Left ventricle myocardium inferior (tissue), 1 donor: ENCODE measurements at regions not wholly inside any gene's neighbourhood (a gene's known extent, or its start where the extent isn't known, plus 50 kb on each side); places are given as distances from the start of the nearest gene placed in this dataset.
"Not testable (repeated sequence)": the region's sequence is repeated elsewhere in the genome, so short reads cannot be mapped to it uniquely, and the experiment has no call there.

Source experiments
- DNase-seq: peaks from one replicate; pipeline ENCODE4 v3.0.0-alpha.2; 2020
- H3K27ac ChIP-seq: fragments of 200-600 bp; replicated peaks from 2 replicates; pipeline ENCODE4 v1.8.0; 2021
- H3K27me3 ChIP-seq: fragments of 200-600 bp; 2 replicates; pipeline ENCODE4 v1.8.0; 2021; ENCODE audit warnings: low read depth
- H3K36me3 ChIP-seq: fragments of 200-600 bp; 2 replicates; pipeline ENCODE4 v1.8.0; 2021
- H3K4me1 ChIP-seq: fragments of 200-600 bp; 2 replicates; pipeline ENCODE4 v1.8.0; 2021
- H3K4me3 ChIP-seq: fragments of 200-600 bp; 2 replicates; pipeline ENCODE4 v1.8.0; 2021; ENCODE audit warnings: mild to moderate bottlenecking, moderate library complexity
- H3K9me3 ChIP-seq: fragments of 200-600 bp; replicated peaks from 2 replicates; pipeline ENCODE4 v1.8.0; 2021
- intact Hi-C: fragments of 100-400 bp; cut with micrococcal nuclease; formaldehyde crosslinking; loops from one replicate; pipeline ENCODE4 v1.11.0; 2022
- TF ChIP-seq, protein P1 (sequence below): fragments of 200-600 bp; IDR thresholded peaks from 2 replicates; pipeline ENCODE4 v1.8.0; 2021; ENCODE audit warnings: antibody characterized with exemption, mild to moderate bottlenecking, borderline replicate concordance
- donor health status: DM: no; HTN: yes; CAD: no; lungs with severe emphysema.

DNA sequence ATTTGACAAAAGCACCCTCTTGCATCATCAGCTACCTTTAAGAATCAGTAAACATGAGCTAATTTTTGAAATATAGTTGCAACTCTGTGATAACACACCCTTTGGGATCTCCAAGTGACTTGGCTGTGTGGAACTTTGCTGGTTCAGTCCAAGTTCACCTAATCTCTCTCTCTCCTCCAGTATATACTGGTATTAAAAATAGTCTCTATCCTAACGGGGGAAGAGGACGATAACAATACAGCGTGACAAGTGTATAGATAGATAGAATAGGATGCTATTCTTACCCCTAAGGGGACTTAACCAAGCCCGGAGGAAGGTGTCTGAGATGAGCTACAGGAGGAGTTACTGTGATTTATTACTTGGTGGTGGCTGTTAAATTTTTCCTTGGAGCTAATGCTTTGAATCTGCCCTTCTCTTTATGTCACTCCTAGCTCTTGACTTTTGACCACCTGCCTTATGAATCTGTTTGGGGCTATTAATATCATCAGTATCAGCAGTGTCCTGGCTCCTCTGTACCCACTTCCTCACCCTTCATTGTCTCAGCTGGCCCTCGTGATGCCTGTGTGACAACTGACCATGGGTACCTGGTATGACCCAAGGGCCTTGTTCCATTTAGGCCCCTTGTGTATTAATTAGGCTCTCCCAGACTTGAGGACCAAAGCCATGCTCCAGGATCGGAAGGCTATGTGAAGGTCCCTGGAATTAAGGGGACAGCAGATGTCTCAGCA lies 223.9 kb downstream of the SREK1 start:
- Histone ChIP-seq H3K9me3 (no peaks in the 10 kb centered on the region), H3K4me1 (peaks cover 85% of the 10 kb centered on the region), H3K36me3 (no peaks in the 10 kb centered on the region), H3K4me3 (no peak overlapping the region), H3K27ac (peak overlapping the region; percentile 90), H3K27me3 (no peaks in the 10 kb centered on the region)
- peak; percentile 47 for DNase-seq
- TF ChIP-seq, protein P1, sequence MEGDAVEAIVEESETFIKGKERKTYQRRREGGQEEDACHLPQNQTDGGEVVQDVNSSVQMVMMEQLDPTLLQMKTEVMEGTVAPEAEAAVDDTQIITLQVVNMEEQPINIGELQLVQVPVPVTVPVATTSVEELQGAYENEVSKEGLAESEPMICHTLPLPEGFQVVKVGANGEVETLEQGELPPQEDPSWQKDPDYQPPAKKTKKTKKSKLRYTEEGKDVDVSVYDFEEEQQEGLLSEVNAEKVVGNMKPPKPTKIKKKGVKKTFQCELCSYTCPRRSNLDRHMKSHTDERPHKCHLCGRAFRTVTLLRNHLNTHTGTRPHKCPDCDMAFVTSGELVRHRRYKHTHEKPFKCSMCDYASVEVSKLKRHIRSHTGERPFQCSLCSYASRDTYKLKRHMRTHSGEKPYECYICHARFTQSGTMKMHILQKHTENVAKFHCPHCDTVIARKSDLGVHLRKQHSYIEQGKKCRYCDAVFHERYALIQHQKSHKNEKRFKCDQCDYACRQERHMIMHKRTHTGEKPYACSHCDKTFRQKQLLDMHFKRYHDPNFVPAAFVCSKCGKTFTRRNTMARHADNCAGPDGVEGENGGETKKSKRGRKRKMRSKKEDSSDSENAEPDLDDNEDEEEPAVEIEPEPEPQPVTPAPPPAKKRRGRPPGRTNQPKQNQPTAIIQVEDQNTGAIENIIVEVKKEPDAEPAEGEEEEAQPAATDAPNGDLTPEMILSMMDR: no peak
- intact Hi-C loops: no loop called here

DNA sequence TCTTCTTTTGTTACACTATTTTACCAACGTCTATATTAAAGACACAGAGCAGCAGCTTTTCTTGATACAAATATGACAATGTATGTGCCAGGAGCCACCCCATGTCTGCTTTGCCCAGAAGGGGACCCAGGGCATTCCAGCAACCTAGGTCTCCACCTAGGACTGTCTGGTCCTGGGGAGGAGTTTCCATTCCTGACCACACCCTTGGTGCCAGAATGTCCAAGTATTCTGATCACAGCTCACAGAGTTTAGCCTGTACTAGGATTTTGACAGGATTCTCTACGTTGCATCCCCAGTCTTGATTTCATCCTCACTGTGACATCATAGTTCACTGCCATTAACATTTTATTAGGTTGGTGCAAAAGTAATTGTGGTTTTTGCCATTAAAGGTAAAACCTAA lies 224.7 kb downstream of the SREK1 start:
- Histone ChIP-seq H3K9me3 (no peaks in the 10 kb centered on the region), H3K4me1 (peaks cover 76% of the 10 kb centered on the region), H3K4me3 (no peak overlapping the region), H3K36me3 (no peaks in the 10 kb centered on the region), H3K27me3 (no peaks in the 10 kb centered on the region), H3K27ac (peak overlapping the region; percentile 90)
- TF ChIP-seq, protein P1: no peak
- intact Hi-C loops: no loop called here
- no peak for DNase-seq

DNA sequence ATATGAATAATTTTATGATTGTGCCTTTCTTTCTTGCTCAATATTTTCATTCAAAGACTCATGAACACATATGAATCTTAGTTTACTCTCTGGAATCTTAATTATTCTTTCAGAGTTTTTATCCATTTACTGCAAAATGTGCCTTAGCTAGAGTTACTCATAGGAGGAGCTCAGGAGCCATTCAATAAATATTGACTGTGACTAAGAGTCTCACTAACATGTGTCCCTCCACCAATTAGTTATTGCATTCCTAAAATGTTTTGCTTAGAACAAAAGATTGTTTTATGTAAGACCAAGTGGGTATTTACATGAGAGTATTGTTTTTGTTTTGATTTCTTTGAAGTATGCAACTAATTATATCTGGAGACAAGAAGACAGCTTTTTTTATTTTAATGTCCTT lies 218.4 kb upstream of the MAST4 start:
- Histone ChIP-seq H3K27ac (peak overlapping the region; percentile 68), H3K4me3 (no peak overlapping the region), H3K9me3 (peaks cover 17% of the 10 kb centered on the region), H3K27me3 (no peaks in the 10 kb centered on the region), H3K4me1 (peaks cover 26% of the 10 kb centered on the region), H3K36me3 (peaks cover 5% of the 10 kb centered on the region)
- intact Hi-C loops: no loop called here
- TF ChIP-seq, protein P1: no peak
- no peak for DNase-seq

DNA sequence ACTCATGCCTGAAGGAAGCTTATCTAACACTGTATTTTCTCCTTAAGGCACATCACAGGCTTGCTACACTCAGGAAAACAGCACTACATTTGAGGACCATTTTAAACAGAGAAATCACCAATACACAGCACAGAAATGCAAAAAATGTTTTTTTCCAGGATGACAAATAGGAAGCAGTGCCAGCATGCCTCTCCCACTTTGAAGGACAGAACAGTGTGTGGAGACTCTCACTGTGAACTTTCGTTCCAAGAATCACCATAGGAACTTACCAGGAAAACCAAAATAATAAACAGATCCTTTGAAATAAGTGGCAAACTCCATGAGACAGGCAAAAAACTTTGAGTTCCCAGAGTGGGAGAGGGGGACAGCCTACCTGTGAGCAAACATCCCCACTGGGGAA lies 217.8 kb upstream of the MAST4 start:
- peaks cover 22% of the 10 kb centered on the region for H3K9me3 ChIP-seq
- H3K27ac ChIP-seq: peak overlapping the region; percentile 68
- peaks cover 5% of the 10 kb centered on the region for H3K36me3 ChIP-seq
- no peaks in the 10 kb centered on the region for H3K27me3 ChIP-seq
- no peak overlapping the region for H3K4me3 ChIP-seq
- intact Hi-C loops: no loop called here
- TF ChIP-seq, protein P1: no peak
- no peak for DNase-seq
- peaks cover 26% of the 10 kb centered on the region for H3K4me1 ChIP-seq

DNA sequence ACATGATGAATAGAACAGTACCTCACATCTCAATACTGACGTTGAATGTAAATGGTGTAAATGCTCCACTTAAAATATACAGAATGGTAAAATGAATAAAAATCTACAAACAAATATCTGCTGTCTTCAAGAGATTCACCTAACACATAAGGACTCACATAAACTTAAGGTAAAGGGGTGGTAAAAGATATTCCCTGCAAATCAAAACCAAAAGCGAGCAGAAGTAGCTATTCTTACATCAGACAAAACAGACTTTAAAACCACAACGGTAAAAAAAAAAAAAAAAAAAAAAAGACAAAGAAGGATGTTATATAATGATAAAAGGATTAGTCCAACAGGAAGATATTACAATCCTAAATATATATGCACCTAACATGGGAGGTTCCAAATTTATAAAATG lies 214.0 kb upstream of the MAST4 start:
- intact Hi-C loops: no loop called here
- TF ChIP-seq, protein P1: no peak

DNA sequence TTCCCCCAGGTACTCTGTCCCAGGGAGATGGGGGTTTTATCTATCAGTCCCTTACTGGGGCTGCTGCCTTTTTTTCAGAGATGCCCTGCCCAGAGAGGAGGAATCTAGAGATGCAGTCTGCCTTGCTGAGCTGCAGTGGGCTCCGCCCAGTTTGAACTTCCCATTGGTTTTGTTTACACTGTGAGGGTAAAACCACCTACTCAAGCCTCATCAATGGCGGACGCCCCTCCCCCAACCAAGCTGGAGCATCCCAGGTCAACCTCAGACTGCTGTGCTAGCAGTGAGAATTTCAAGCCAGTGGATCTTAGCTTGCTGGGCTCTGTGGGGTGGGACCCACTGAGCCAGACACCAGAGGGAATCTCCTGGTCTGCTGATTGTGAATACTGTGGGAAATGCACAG lies 191.0 kb upstream of the MAST4 start:
- H3K27me3 ChIP-seq, DNase-seq, H3K4me3 ChIP-seq, H3K36me3 ChIP-seq, H3K9me3 ChIP-seq, H3K4me1 ChIP-seq, H3K27ac ChIP-seq, intact Hi-C loops: not testable (repeated sequence)

More for the DNA sequence above, 214.0 kb upstream of the MAST4 start:
- Histone ChIP-seq H3K27me3 (no peaks in the 10 kb centered on the region), H3K9me3 (peaks cover 22% of the 10 kb centered on the region), H3K36me3 (no peaks in the 10 kb centered on the region), H3K27ac (no peak overlapping the region), H3K4me3 (no peak overlapping the region), H3K4me1 (peaks cover 26% of the 10 kb centered on the region)
- DNase-seq: no peak
